Brain pericyte (primary cell): ENCODE measurements at regions not wholly inside any gene's neighbourhood (a gene's known extent, or its start where the extent isn't known, plus 50 kb on each side); places are given as distances from the start of the nearest gene placed in this dataset.
"Not testable (repeated sequence)": the region's sequence is repeated elsewhere in the genome, so short reads cannot be mapped to it uniquely, and the experiment has no call there.

ENCODE experiments used
- DNase-seq: peaks from one replicate; pipeline ENCODE4 v3.0.0-alpha.2; 2012; ENCODE audit warnings: low read depth, low spot score

GRCh38 chr7:114182837-114183236 is 231.8 kb upstream of the FOXP2 start:
- DNase-seq = no peak

- DNase-seq = no peak
These were observed 233.3 kb upstream of the FOXP2 start for GRCh38 chr7:114181280-114181679.

GRCh38 chr7:114180556-114181266 is 233.9 kb upstream of the FOXP2 start:
- no peak for DNase-seq

- DNase-seq = no peak
These were observed 239.5 kb upstream of the FOXP2 start for GRCh38 chr7:114175125-114175524.

GRCh38 chr7:114173170-114173890 is 241.3 kb upstream of the FOXP2 start:
- no peak for DNase-seq

- DNase-seq = not testable (repeated sequence)
These were observed 245.2 kb upstream of the FOXP2 start for GRCh38 chr7:114169389-114169788.

GRCh38 chr7:114160925-114161324 is 242.1 kb upstream of the PPP1R3A start:
- DNase-seq = no peak

- DNase-seq = no peak
These were observed 240.0 kb upstream of the PPP1R3A start for GRCh38 chr7:114158854-114159253.

GRCh38 chr7:114158275-114158674 is 239.5 kb upstream of the PPP1R3A start:
- DNase-seq = no peak

GRCh38 chr7:114156178-114156577 is 237.4 kb upstream of the PPP1R3A start:
- no peak for DNase-seq

- DNase-seq = no peak
These were observed 236.6 kb upstream of the PPP1R3A start for GRCh38 chr7:114155116-114156110.

- DNase-seq = no peak
These were observed 234.9 kb upstream of the PPP1R3A start for GRCh38 chr7:114153700-114154099.

GRCh38 chr7:114152314-114152938 is 233.6 kb upstream of the PPP1R3A start:
- DNase-seq = no peak

- DNase-seq = no peak
These were observed 233.0 kb upstream of the PPP1R3A start for GRCh38 chr7:114151777-114152176.

- no peak for DNase-seq
These were observed 231.9 kb upstream of the PPP1R3A start for GRCh38 chr7:114150689-114151088.

GRCh38 chr7:114148779-114149178 is 230.0 kb upstream of the PPP1R3A start:
- no peak for DNase-seq

GRCh38 chr7:114141415-114141814 is 222.6 kb upstream of the PPP1R3A start:
- DNase-seq = no peak

- DNase-seq = no peak
These were observed 221.8 kb upstream of the PPP1R3A start for GRCh38 chr7:114140561-114140960.

- DNase-seq = not testable (repeated sequence)
These were observed 220.9 kb upstream of the PPP1R3A start for GRCh38 chr7:114139690-114140089.

- DNase-seq = no peak
These were observed 219.8 kb upstream of the PPP1R3A start for GRCh38 chr7:114138587-114138986.

GRCh38 chr7:114133717-114134116 is 214.9 kb upstream of the PPP1R3A start:
- no peak for DNase-seq

GRCh38 chr7:114130866-114131265 is 212.1 kb upstream of the PPP1R3A start:
- no peak for DNase-seq
